NCI-H2196 (cell line): ENCODE measurements at regions not wholly inside any gene's neighbourhood (a gene's known extent, or its start where the extent isn't known, plus 50 kb on each side); places are given as distances from the start of the nearest gene placed in this dataset.

ENCODE experiments used
- DNase-seq: peaks from one replicate; lab custom pipeline; 2025; ENCODE audit not compliant: unreplicated experiment; lab: John Stamatoyannopoulos, UW

DNA sequence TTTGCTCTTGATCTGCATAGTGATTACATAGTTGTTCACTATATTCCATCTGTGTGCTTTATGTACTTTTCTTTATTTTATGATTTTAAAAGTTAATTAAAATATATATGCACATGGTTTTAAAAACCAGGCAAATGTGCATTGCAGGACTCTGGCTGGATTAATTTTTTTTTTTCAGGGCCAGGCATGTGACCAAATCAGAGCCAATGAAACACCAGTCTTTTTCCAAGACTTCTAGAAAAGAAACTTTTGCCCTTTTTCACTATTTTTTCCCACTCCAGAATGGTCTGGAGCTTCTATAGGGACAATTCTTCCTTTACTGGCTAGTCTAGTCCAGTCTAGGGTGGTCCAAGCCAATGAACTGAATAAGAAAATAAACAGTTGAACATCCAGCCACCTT lies 198.1 kb upstream of the FBXO11 start:
- no peak for DNase-seq

DNA sequence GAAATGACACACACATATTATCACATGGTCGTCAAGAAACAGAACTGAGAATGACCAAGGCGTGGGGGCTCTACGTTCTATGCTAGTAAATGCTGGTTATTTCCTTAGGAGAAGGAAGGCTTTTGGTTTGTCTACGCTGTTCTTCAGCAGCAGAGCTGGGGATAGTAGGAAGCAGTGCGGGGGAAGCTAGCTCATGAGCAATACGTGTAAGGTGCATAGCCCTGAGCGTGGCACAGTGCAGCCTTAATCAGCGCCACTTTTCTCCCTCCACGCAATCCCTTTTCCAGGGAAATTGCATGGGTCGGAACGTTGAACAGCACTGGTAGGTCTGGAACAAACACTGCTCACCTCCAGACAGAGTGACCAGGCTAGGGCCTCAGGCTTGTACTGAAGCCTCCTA lies 199.6 kb upstream of the FBXO11 start:
- no peak for DNase-seq

DNA sequence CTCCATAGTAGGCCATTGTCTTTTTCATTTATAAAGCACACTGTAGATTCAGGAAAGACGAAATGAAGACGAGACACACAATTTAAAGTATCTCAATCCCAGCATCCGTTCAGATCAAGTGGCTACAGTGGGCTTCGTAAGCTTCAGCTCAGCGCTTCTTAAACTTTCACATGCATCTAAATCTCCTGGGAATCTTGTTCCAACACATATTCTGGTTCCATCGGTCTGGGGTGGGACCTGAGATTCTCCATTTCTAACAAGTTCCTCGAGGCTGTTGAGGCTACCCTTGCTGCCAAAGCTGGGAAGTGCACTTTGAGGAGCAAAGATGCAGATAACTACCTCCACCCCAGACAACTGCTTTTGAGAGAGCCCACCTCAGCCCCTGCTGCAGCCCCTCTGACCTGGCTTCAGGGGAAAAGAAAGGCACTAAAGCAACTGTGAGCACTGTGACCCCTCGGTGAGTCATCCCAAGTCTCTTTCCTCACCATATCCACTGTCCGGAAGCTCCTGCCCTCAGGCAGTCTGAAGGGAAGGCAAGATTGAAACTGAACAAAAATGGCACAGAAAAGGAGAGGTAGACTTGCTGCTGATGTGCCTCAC lies 201.1 kb upstream of the FBXO11 start:
- no peak for DNase-seq

DNA sequence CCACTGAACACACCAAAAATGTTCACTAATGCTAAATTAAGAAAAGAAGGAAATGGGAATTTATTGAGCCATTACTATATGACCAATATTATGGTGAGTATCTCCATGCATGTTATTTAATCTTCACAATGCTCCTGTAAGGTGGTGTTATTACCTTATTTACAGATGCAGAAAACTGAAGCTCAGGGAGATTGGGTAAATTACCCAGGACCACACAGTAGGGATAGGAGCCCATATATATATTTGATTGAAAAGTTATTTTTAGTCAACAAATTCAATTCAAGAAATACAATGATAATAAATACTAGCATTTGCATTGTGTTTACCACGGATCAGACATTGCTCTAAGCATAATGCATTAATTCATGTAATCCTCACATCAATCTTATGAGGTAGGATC lies 202.2 kb upstream of the FBXO11 start:
- DNase-seq, result no peak

DNA sequence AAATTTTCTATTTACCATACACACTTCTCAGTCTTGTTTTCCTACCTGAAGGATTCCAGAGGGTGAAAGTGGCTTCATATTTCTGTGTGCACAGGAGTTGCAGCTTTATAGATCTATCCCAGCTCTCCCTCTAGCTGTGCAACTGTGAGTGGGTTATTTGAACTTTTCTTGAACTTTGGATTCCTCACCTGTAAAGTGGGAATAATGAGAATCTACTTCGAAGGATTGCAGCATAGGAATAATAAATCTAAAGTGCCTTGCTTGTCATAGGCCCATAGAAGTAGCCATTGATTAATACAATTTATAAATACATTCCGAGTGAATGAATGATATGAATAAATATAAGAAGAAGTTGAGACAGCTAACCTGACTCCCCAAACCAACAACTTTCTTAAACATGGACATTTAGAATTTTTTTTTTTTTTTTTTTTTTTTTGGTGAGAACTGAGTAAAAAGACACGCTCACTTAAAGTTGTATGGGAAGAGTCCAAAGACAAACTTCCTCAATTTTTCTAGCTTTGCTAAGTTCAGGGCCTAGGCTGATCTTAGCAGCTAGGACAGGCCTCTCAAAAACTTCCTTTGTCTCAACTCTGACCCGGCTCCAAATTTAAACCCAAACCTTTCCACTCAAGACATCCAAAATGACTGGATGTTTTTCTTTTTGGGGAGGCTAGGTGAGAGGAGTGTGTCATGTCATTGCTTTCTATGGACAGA lies 203.3 kb upstream of the FBXO11 start:
- no peak for DNase-seq

DNA sequence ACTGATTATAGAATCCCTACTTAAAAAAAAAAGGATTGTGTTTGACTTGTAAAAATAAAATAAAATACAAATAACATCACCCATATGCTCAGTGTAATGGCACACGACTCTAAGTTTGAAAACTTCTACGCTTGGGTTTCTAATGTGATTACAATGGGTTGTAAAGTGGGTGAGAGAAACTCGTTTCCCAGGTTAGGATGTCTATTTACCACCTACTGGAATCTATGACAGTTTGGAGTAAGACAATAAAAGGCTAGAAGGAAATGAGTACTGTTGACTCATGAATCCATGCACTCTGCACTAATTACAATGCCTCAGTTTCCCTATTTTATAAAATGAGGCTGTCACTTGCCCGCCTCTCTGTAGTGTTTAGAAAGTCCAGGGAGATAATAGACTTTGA lies 204.0 kb upstream of the FOXN2 start:
- DNase-seq, result no peak

DNA sequence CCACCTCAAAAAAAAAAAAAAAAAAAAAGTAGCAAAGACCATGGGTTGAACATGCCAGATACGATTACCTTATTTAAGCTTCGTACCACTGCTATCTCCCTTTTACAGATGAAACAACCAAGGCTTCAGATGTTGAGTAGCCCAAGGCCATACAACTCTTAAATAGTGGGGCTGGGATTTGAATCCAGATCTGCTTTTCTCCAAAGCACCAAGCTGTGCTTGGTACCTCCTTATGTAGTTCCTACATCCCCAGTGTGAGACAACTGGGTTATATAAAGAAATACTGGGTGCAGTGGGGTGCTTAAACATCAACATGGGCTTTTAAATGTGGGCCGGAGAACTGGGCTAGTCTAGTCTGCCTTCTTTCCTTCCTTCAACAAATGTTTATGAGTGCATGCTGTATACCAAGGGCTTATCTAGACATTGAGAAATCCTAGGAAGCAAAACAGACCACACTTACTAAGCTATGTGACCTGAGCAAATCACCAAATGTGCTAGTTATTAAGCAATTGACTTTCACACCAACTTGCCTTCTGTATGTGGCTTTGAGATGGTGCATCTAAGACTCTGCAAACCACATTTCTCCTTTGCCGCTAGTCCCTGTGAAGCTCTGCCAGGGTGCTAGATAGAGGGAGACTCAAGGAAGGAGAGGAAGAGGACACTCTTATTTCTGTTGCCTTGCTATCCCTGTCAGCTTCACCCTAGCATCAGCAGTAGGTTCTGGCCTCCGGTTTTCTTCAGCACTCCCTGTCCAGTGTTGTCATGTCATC lies 201.4 kb upstream of the FOXN2 start:
- DNase-seq, result no peak

DNA sequence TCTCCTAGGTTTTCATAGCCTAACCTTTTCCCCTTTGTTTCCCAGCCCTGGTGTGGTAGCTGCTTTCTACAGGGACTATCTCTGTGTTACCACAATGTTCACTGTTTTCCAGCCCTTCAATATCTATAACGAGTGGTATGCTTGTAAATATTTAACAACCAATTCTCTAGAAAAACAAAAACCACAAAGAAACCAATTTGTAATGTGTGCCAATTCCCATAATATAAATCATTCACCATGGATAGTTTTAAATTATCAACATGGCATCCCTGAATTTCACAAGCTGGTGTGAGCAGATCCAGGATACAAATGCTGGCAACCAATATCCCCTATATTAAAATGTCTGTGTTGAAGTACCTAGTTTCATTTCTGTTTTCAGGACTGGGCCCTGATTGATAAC lies 200.7 kb upstream of the FOXN2 start:
- DNase-seq, result no peak

DNA sequence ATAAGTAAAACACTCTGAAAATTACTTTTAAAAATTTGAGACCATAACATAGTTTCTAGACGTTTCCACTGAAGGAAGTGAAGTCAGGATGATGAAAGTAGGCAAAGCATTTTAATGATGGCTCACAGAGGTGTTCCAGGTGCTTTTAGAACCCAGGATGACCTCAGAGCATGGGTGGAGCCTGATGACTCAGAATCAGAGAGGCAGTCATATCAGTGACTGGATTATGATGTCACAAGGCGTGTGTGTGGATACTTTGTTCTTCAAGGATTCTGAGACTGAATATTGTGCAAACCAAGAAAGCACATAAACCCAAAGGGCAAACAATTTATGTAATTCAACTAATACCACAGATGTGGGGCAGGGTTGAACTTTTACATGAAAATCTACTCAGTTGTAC lies 200.2 kb upstream of the FOXN2 start:
- no peak for DNase-seq

DNA sequence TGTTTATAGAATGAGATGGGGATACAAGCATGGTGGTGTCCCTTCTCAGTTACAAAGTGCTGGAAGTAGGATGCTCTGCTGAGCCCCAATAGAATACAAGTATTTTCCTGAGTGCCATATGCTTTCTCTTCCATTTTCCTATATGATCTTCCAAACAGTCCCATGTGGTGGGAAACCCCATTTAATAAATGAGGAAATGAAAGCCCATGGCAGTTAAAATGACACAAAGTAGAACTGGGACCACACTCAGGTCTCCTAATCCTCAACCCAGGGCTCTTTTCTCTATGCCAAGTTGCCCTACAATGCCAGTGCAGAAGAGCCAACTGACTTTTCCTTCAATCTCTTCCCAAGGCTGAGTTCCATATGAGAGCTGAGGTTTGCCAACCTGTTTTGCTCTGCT lies 198.0 kb upstream of the FOXN2 start:
- DNase-seq, result no peak

DNA sequence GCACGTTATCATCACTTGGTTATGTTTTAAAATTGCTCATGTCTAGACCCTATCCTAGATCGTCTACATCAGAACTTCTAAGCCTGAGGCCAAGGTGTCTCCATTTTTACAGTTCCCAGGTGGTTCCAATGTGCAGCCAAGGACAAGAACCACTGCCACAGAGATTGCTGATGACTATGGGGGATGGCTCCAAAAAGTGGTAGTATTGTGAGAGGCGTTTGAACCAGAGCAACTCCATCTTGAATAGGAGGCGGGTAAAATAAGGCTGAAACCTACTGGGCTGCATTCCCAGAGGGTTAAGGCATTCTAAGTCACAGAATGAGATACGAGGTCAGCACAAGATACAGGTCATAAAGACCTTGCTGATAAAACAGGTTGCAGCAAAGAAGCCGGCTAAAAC lies 195.6 kb upstream of the FOXN2 start:
- no peak for DNase-seq

DNA sequence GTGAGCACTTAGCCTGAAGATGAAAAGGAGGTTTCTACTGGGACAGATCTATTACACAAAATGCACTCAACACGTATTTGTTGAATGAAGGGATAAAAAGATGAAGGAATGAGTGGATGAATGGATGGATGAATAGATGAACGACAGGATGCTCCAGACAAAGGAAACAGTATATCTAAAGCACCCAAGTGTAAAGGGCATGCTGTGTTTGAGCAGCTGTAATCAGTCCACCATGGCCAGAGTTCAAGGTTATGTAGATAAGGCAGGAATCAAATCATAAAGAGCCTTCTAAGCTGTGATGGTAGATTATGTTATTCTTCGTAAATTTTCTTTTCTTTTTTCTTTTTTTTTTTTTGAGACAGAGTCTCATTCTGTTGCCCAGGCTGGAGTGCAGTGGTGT lies 194.4 kb upstream of the FOXN2 start:
- no peak for DNase-seq

DNA sequence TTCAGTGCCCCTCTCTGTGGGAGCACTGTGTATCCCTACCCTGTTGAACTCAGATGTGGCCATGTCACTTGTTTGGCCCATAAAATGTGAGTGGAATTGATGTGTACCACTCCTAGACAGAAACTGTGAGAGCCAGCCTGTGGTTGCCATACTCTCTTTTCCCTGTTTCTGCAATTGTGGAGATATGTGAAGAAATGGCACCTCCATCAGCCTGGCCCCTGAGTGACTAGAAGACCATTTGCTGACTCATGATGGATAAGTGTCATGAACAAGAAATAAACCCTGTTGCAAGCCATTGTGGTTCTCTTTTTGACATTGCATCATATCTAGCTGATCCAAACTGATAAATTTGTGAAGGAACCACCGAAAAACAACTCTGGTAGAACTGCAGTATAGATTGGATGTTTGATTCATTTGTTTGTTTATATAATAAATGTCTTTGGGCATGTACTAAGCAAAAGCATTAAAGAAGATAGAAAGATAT lies 193.7 kb upstream of the FOXN2 start:
- no peak for DNase-seq

DNA sequence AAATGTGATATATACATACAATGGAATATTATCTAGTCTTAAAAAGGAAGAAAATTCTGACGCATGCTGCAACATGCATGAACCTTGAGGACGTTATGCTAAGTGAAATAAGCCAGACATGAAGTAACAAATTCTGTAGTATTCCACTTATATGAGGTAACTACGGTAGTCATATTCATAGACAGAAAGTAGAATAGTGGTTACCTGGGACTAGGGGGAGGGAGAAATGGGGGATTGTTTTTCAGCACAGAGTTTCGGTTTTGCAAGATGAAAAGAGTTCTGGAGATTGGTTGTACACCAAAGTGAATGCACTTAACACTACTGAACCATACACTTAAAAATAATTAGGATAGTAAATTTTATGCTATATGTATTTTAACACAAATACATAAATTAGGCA lies 192.3 kb upstream of the FOXN2 start:
- DNase-seq, result no peak

DNA sequence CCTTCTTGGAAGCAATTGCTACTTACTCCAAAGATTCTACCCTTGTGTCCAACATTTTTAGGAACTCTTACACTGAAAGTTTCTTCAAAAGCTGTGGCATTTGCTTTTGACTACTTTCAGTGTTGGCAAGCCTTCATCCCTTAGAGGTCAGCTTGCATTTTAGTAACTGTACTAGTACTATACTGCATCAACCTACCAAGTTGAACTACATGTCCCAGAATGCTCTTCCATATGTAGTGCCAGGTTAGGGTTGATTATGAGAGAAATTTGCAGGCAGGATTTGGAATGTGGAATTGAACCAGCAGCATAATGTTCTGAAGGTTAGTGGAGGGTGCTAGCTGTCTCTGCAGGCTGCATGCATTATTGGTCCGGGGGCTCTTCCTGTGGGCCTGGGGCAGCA lies 189.9 kb upstream of the FOXN2 start:
- no peak for DNase-seq

DNA sequence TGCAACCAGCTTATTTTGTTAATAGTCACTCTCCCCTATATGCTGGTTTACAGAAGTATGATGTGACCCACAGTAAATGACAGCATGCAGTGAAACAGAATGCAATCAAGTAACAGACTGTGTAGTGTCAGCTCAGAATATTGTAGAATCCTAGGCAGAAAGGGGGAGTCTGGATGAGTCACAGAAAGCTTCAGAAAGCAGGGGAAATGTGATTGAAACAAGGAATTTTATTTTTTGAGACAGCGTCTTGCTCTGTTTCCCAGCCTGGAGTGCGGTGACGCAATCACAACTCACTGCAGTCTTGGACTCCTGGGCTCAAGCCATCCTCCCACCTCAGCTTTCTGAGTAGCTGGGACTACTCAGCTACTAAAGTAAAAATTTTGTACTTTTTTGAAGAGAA lies 188.3 kb upstream of the FOXN2 start:
- DNase-seq, result no peak

DNA sequence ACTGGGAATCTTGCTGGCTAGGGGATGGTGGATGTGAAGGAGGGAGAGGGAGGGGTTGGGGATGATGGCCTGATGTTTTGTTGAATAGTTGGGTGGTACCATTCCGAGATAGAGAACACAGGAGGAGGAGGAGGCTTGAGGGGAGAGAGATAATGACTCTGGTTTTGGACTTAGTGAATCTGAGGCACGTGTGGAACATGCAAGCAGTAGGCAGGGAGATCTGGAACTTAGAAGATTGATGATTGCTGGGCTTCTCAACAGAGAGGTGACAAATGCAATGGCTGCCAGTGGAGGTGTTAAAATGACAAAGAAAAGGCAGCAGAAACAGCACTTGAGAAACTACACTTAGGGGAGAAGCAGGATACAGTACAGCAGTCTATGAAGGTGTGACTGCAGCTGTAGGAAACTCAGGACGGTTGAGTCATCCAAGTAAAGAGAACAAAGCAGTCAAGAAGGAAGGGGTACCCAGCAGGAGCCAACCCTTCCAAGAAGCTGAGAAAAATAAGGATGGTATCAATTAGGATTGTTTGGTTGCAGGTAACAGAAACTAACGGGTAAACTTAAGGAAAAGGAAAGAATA lies 186.8 kb upstream of the FOXN2 start:
- DNase-seq, result no peak

DNA sequence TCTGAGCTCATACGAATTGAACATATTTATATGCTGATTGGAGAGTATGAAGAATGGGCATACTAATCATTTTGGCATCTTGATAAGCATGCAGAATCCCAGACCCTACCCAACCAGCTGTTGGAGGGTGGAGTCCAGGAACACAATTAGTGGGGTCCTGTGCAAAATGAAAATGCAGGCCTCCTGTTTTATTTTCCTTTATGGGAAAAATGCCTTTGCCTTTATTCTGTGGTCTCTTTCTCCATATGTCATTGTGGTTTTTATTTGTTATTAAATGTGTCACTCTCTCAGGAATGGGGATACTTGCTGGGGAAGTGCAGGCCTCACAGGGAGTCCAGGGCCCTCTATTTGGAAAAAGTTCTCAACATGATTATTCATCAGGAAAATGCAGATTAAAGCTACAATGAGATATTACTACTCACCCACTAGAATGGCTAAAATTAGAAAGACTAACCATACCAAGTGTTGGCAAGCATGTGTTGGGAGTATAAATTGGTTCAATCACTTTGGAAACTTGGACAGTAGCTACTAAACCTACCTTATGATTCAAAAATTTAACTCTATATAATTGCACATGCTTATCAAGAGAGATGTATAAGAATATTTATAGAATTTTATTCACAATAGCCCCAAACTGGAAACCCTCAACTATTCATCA lies 185.1 kb upstream of the FOXN2 start:
- no peak for DNase-seq

DNA sequence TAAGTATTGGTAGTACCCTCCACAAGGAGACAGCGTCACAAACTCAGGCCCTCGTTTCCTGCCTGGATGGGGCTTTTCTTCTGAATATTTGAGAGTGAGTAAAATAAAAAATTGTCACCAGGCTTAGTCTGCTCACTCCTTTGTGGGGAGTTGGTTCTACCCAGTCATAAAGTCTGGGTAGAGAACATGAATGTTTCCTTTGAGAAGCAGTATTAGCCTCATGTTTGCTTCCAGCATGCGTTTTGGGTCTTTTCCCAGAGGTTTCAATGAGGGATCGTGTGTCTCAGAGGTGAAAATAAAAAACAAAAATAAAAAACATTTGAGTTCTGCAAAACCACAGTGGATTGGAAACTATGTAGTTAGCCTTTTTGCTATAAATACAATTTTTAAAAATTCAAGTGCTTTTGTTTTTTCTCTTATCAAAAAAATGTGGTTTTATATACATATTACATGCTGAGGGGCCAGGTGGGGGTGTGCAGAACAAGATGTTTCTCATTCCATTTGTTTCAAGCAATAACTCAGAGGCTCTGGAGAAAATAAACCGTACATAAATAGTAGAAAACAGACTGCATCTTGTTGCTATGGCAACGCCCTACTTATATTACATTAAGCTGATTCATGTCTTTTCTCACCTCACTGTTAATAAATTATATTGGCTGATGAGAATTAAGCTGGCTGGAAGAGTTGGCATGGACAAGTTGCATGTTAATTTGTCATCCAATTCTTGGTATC lies 182.8 kb upstream of the FOXN2 start:
- DNase-seq, result peak; percentile 70

DNA sequence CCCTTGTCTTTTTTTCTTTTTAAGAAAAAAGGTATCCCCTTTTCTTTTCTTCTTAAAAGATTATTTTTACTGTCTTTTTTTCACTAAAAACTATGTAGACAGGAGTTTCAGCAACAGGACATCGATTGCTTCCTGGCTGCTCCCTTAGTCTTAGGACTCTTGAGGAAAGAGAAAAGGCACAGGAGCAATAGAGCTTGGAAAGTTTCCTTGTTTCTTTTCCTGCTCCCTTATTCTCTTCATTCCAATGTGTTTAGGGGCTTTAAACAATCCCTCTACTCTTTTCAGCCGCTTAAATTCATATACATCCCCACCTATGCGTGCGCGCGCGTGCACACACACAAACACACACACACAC lies 182.2 kb upstream of the FOXN2 start:
- no peak for DNase-seq

DNA sequence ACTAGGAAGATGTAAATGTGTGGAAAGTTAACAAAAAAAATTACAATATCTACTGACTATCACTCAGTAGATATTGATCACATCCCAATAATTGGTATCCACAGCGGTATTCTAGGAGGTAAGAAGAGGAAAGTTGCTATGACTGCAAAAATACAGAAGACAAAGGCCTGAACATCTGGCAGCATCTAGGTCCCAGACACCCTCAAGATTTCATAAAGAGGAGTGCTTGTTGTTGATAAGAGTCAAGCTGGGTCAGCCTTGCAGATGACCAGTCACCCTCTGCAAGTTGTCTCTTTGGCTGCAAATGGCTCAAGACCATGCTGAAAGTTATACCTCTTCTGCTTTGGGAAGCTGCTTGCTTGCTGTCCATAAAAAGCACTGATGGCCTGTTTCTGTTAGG lies 179.8 kb upstream of the FOXN2 start:
- DNase-seq, result no peak
